Inferior parietal cortex (tissue), 1 donor: ENCODE measurements at regions not wholly inside any gene's neighbourhood (a gene's known extent, or its start where the extent isn't known, plus 50 kb on each side); places are given as distances from the start of the nearest gene placed in this dataset.

Experiments
- DNase-seq: peaks from one replicate; pipeline ENCODE4 v3.0.0-alpha.2; 2016; ENCODE audit errors: extremely low spot score

- DNase-seq = no peak
Measured at GRCh38 chr21:16180614-16181013, 450.8 kb downstream of the USP25 start.

- DNase-seq = no peak
Measured at GRCh38 chr21:16181018-16181417, 451.2 kb downstream of the USP25 start.

GRCh38 chr21:16185766-16186165 lies 456.0 kb downstream of the USP25 start:
- DNase-seq = no peak

GRCh38 chr21:16186742-16187141 lies 457.0 kb downstream of the USP25 start:
- DNase-seq = no peak

GRCh38 chr21:16187603-16188301 lies 458.0 kb downstream of the USP25 start:
- no peak for DNase-seq

GRCh38 chr21:16192902-16193301 lies 463.1 kb downstream of the USP25 start:
- no peak for DNase-seq

- no peak for DNase-seq
Measured at GRCh38 chr21:16193496-16194094, 463.8 kb downstream of the USP25 start.

- DNase-seq = peak; percentile 76
Measured at GRCh38 chr21:16194095-16194787, 464.5 kb downstream of the USP25 start.

GRCh38 chr21:16194788-16195537 lies 465.2 kb downstream of the USP25 start:
- no peak for DNase-seq

GRCh38 chr21:16195538-16195910 lies 465.7 kb downstream of the USP25 start:
- DNase-seq = no peak

- no peak for DNase-seq
Measured at GRCh38 chr21:16196001-16196400, 466.2 kb downstream of the USP25 start.

- no peak for DNase-seq
Measured at GRCh38 chr21:16198546-16198945, 468.8 kb downstream of the USP25 start.

- no peak for DNase-seq
Measured at GRCh38 chr21:16199539-16199938, 469.8 kb downstream of the USP25 start.

GRCh38 chr21:16201718-16202117 lies 471.9 kb downstream of the USP25 start:
- DNase-seq = no peak

- DNase-seq = no peak
Measured at GRCh38 chr21:16205527-16205926, 475.7 kb downstream of the USP25 start.

- DNase-seq = no peak
Measured at GRCh38 chr21:16211339-16212303, 481.8 kb downstream of the USP25 start.

GRCh38 chr21:16213518-16213917 lies 483.7 kb downstream of the USP25 start:
- no peak for DNase-seq

GRCh38 chr21:16215193-16215592 lies 485.4 kb downstream of the USP25 start:
- DNase-seq = no peak

GRCh38 chr21:16215663-16216183 lies 485.9 kb downstream of the USP25 start:
- DNase-seq = no peak

GRCh38 chr21:16216288-16216962 lies 486.6 kb downstream of the USP25 start:
- DNase-seq = no peak
